T-helper 2 cell treated with Interferon-gamma antibody and Interleukin-4, amounts not matched to agents 5 μg/mL and 100 μg/mL, for 36 hours (primary cell): ENCODE measurements at regions not wholly inside any gene's neighbourhood (a gene's known extent, or its start where the extent isn't known, plus 50 kb on each side); places are given as distances from the start of the nearest gene placed in this dataset.

ENCODE experiments used
- DNase-seq: peaks from one replicate; pipeline ENCODE4 v3.0.0; 2021; ENCODE audit warnings: low spot score
- H3K27ac Mint-ChIP-seq: one replicate; pipeline ENCODE4 v1.8.0; 2021; ENCODE audit warnings: mild to moderate bottlenecking, mixed read lengths
- H3K27me3 Mint-ChIP-seq: one replicate; pipeline ENCODE4 v1.8.0; 2021; ENCODE audit warnings: low read depth, mixed read lengths
- H3K36me3 Mint-ChIP-seq: one replicate; pipeline ENCODE4 v1.8.0; 2021; ENCODE audit warnings: low read depth, mixed read lengths
- H3K4me1 Mint-ChIP-seq: one replicate; pipeline ENCODE4 v1.8.0; 2021; ENCODE audit warnings: low read depth, mixed read lengths
- H3K4me3 Mint-ChIP-seq: one replicate; pipeline ENCODE4 v1.8.0; 2022; ENCODE audit warnings: mild to moderate bottlenecking, moderate library complexity, mixed read lengths
- H3K9me3 Mint-ChIP-seq: one replicate; pipeline ENCODE4 v1.8.0; 2021; ENCODE audit warnings: mixed read lengths

GRCh38 chr18:25604196-25604893 is 252.4 kb upstream of the ZNF521 start:
- DNase-seq, result no peak
- Mint-ChIP-seq H3K27ac (no peak overlapping the region), H3K4me1 (no peaks in the 10 kb centered on the region), H3K27me3 (no peaks in the 10 kb centered on the region), H3K9me3 (no peaks in the 10 kb centered on the region), H3K4me3 (no peak overlapping the region), H3K36me3 (no peaks in the 10 kb centered on the region)

GRCh38 chr18:25599443-25599842 is 247.5 kb upstream of the ZNF521 start:
- DNase-seq, result no peak
- H3K4me3 Mint-ChIP-seq, result no peak overlapping the region
- no peaks in the 10 kb centered on the region for H3K9me3 Mint-ChIP-seq
- H3K27me3 Mint-ChIP-seq, result no peaks in the 10 kb centered on the region
- H3K36me3 Mint-ChIP-seq, result no peaks in the 10 kb centered on the region
- H3K4me1 Mint-ChIP-seq, result no peaks in the 10 kb centered on the region
- H3K27ac Mint-ChIP-seq, result no peak overlapping the region

DNA sequence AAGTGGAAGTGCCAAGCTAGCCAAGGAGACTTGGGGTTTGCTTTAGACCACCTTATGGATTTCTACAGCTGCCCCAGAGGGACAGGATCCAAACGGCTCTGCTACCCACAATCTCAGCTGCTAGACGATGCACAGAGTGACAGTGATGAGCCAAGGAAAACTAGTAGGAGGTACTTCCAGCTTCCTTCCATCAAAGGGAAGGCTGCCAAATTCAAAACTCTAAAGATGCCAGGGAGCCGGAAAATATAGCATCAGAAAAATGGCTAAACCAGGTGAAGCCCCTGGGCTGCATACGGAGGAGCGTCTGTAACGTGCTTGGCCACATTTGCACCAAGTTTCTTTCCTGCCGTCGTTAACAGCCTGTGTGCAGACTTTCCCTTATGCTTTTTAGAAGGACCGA is 245.5 kb upstream of the ZNF521 start:
- Mint-ChIP-seq H3K27me3 (no peaks in the 10 kb centered on the region), H3K27ac (no peak overlapping the region), H3K9me3 (no peaks in the 10 kb centered on the region), H3K4me1 (no peaks in the 10 kb centered on the region), H3K4me3 (no peak overlapping the region), H3K36me3 (no peaks in the 10 kb centered on the region)
- DNase-seq, result no peak

GRCh38 chr18:25595274-25596060 is 243.5 kb upstream of the ZNF521 start:
- DNase-seq, result no peak
- Mint-ChIP-seq H3K27ac (no peak overlapping the region), H3K9me3 (no peaks in the 10 kb centered on the region), H3K36me3 (no peaks in the 10 kb centered on the region), H3K4me1 (no peaks in the 10 kb centered on the region), H3K4me3 (no peak overlapping the region), H3K27me3 (no peaks in the 10 kb centered on the region)

- Mint-ChIP-seq H3K36me3 (no peaks in the 10 kb centered on the region), H3K4me1 (no peaks in the 10 kb centered on the region), H3K4me3 (no peak overlapping the region), H3K9me3 (no peaks in the 10 kb centered on the region), H3K27me3 (no peaks in the 10 kb centered on the region), H3K27ac (no peak overlapping the region)
- no peak for DNase-seq
Measured at GRCh38 chr18:25594351-25594750, 242.4 kb upstream of the ZNF521 start.

DNA sequence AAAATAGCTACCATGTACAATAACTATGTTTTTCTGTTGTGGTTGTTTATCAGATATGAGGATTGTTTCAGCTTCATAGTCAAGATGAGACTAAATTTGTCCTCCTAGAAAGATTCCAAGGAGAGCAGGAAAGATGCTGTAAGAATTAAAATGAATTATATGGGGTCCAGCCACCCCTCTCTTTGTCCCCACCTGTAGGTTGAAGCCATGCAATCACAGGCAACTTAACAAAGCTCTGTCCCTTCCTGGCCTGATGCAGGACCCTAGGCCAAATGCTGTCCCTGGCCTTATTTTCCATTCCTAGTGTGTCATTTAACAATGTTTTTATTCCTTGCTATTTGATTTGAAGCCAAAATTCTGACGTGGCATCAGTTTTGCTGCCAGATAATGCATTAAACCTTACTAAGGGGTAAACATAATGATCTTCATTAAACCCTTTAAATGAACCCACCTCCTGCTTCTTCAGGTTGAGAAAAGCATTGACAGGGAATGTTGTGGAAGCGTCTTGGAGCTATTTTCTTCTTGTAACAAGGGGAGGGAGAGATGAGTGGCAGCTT is 240.9 kb upstream of the ZNF521 start:
- DNase-seq, result no peak
- no peaks in the 10 kb centered on the region for H3K36me3 Mint-ChIP-seq
- H3K4me1 Mint-ChIP-seq, result no peaks in the 10 kb centered on the region
- no peaks in the 10 kb centered on the region for H3K27me3 Mint-ChIP-seq
- H3K27ac Mint-ChIP-seq, result no peak overlapping the region
- H3K4me3 Mint-ChIP-seq, result no peak overlapping the region
- peaks cover 6% of the 10 kb centered on the region for H3K9me3 Mint-ChIP-seq

DNA sequence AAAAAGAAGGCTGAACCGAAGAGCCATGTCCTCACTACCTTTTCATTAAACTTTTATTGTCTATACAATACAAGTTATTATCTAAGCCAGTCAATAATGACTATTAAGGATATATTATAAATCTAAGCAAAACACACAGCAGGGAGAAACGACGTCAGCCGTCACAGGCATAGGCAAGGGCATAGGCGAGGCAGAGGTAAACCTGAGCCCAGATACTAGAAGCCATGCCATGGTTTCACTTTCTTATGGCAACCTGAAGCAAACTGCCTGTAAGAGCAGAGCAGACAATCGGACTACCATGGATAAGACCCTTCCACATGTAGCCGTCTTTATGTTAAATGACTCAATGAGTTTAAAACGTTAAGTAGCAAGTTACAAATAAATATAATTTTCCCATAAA is 238.5 kb upstream of the ZNF521 start:
- no peaks in the 10 kb centered on the region for H3K36me3 Mint-ChIP-seq
- no peak for DNase-seq
- no peaks in the 10 kb centered on the region for H3K27me3 Mint-ChIP-seq

DNA sequence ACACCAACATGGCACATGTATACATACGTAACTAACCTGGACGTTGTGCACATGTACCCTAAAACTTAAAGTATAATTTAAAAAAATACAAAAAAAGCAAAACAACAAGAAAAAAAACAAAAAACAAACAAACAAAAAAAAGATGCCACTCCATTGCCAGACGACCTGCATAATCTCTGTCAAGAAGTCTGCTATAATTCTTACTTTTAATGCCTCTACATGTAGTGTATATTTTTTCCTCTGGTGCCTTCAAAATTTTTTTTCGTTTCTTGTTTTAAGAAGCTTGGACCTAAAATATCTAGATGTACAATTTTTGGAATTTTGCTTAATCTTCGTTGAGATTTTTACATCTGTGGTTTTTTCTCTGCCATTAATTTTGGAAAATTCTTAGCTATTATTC is 235.6 kb upstream of the ZNF521 start:
- H3K4me3 Mint-ChIP-seq, result no peak overlapping the region
- H3K9me3 Mint-ChIP-seq, result peaks cover 25% of the 10 kb centered on the region
- H3K36me3 Mint-ChIP-seq, result no peaks in the 10 kb centered on the region
- no peak overlapping the region for H3K27ac Mint-ChIP-seq
- DNase-seq, result no peak
- H3K27me3 Mint-ChIP-seq, result no peaks in the 10 kb centered on the region
- no peaks in the 10 kb centered on the region for H3K4me1 Mint-ChIP-seq

More for the DNA sequence above, 238.5 kb upstream of the ZNF521 start:
- Mint-ChIP-seq H3K27ac (no peak overlapping the region), H3K4me3 (no peak overlapping the region), H3K4me1 (no peaks in the 10 kb centered on the region), H3K9me3 (peaks cover 20% of the 10 kb centered on the region)

GRCh38 chr18:25568986-25569385 is 217.0 kb upstream of the ZNF521 start:
- Mint-ChIP-seq H3K36me3 (no peaks in the 10 kb centered on the region), H3K4me3 (no peak overlapping the region), H3K9me3 (no peaks in the 10 kb centered on the region), H3K27ac (no peak overlapping the region), H3K27me3 (no peaks in the 10 kb centered on the region), H3K4me1 (no peaks in the 10 kb centered on the region)
- no peak for DNase-seq

DNA sequence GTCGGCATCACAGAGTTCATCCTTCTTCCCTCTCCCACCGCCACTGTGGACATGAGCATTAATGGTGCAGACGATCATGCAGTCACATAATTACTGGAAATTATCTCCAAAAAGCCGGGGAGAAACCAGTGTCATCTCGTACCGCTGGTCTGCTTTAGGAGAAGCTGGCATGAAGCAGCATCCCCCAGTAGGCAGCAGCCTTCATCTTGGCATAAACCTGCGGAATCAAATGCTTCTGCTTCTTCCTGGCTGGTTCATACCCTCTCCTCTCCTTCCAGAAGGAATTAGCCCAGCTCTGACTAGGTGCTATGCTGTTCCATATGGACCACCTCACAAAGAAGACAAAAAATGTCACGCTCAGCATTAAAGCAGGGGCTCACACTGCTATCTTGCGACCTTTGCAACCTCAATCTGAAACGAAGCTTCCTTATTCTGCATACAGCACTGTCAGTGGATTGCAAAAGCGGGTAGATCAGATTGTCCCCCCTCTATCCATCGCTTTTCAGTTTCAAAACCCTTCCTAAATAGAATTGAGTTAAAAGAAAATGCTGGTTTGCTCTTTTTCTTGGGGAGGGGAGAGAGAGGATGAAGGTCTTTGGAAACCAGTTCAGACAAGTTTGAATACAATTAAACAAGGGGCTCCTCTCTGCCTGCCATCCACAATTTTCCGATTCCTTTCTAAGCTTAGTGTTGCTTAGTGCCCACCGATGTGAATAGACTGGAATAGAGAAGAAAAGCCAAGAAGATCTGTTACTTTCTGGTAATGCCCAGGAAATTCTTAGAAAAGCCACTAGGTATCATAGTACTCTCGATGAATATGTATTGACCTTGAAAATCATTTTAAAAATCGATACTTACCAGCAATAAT is 212.1 kb upstream of the ZNF521 start:
- H3K27ac Mint-ChIP-seq, result no peak overlapping the region
- no peaks in the 10 kb centered on the region for H3K27me3 Mint-ChIP-seq
- H3K9me3 Mint-ChIP-seq, result no peaks in the 10 kb centered on the region
- H3K36me3 Mint-ChIP-seq, result no peaks in the 10 kb centered on the region
- H3K4me1 Mint-ChIP-seq, result no peaks in the 10 kb centered on the region
- no peak for DNase-seq
- no peak overlapping the region for H3K4me3 Mint-ChIP-seq

- DNase-seq, result no peak
- no peak overlapping the region for H3K27ac Mint-ChIP-seq
- H3K36me3 Mint-ChIP-seq, result no peaks in the 10 kb centered on the region
- H3K27me3 Mint-ChIP-seq, result no peaks in the 10 kb centered on the region
- H3K9me3 Mint-ChIP-seq, result no peaks in the 10 kb centered on the region
- no peak overlapping the region for H3K4me3 Mint-ChIP-seq
- H3K4me1 Mint-ChIP-seq, result no peaks in the 10 kb centered on the region
Measured at GRCh38 chr18:25563346-25563745, 211.4 kb upstream of the ZNF521 start.

GRCh38 chr18:25561918-25562317 is 210.0 kb upstream of the ZNF521 start:
- no peak overlapping the region for H3K27ac Mint-ChIP-seq
- H3K27me3 Mint-ChIP-seq, result no peaks in the 10 kb centered on the region
- no peaks in the 10 kb centered on the region for H3K9me3 Mint-ChIP-seq
- H3K4me1 Mint-ChIP-seq, result no peaks in the 10 kb centered on the region
- no peak for DNase-seq
- H3K36me3 Mint-ChIP-seq, result no peaks in the 10 kb centered on the region
- no peak overlapping the region for H3K4me3 Mint-ChIP-seq

DNA sequence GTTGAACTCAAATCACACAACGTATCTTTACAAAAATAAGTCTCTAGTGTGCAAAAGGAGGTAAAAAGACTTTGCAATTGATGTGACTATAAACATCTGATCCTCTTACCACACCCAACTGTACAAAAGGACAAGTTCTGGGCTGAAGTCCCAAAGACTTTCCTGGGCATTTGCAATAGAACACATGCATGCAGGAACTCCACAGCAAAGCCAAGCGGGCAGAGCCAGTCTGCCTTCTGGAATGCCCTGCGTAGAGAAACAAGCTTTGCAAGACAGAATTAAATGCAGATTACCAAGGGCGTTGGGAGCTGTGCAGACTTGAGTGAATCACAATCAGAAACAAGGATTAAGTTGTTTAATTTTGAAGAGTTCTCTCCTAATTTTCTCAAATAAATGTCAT is 208.4 kb upstream of the ZNF521 start:
- Mint-ChIP-seq H3K4me3 (no peak overlapping the region), H3K4me1 (no peaks in the 10 kb centered on the region), H3K27me3 (no peaks in the 10 kb centered on the region), H3K9me3 (no peaks in the 10 kb centered on the region), H3K27ac (no peak overlapping the region), H3K36me3 (no peaks in the 10 kb centered on the region)
- no peak for DNase-seq

DNA sequence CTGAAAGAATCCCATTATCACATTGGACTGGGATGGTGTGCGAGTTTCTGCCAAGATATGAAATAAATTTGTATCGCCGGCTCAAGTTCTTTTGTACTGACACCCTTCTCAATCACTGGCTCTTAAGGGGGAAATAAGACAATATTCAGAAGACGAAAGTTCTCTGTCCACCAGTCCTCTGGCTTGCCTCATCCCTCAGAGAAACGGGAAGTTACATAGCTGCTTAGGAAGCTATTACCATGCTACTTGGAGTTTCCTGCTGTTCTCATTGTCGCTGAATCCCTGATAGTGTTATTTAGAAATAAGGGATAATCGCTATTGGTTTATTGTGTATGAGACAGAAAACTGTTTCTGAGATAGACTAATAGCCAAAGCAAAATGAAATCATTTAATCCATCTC is 205.0 kb upstream of the ZNF521 start:
- no peak overlapping the region for H3K27ac Mint-ChIP-seq
- no peak for DNase-seq
- H3K4me1 Mint-ChIP-seq, result no peaks in the 10 kb centered on the region
- no peak overlapping the region for H3K4me3 Mint-ChIP-seq
- H3K9me3 Mint-ChIP-seq, result no peaks in the 10 kb centered on the region
- no peaks in the 10 kb centered on the region for H3K36me3 Mint-ChIP-seq
- H3K27me3 Mint-ChIP-seq, result no peaks in the 10 kb centered on the region
